ENCODE measurements at regions not wholly inside any gene's neighbourhood (a gene's known extent, or its start where the extent isn't known, plus 50 kb on each side); places are given as distances from the start of the nearest gene placed in this dataset.

- ATAC-seq (no peak), DNase-seq (no peak)
- H3K4me1 ChIP-seq, result no peaks in the 10 kb centered on the region
- intact Hi-C loops (cut with DNase I), result no loop called here
- H3K27me3 ChIP-seq, result no peaks in the 10 kb centered on the region
- no peaks in the 10 kb centered on the region for H3K36me3 ChIP-seq
- 80 to 87% (median 85%) methylated on average over 5 of the region's 5 CpGs for WGBS, 4 donors
- TF ChIP-seq POLR2A (IDR thresholded peaks at IDR 0.05), result no peak
- no peak for TF ChIP-seq CTCF (IDR thresholded peaks at IDR 0.05)
- H3K9me3 ChIP-seq, result peaks cover 0 to 6% (median 0%) of the 10 kb centered on the region in 12 donors
- no peak overlapping the region for H3K4me3 ChIP-seq
- H3K27ac ChIP-seq, result no peak overlapping the region
Observed at GRCh38 chr21:20343186-20343585, 655.0 kb upstream of the NCAM2 start.

- Histone ChIP-seq H3K36me3 (no peaks in the 10 kb centered on the region), H3K27me3 (no peaks in the 10 kb centered on the region), H3K9me3 (peaks cover 0 to 8% (median 0%) of the 10 kb centered on the region in 12 donors), H3K4me3 (no peak overlapping the region), H3K4me1 (no peaks in the 10 kb centered on the region), H3K27ac (no peak overlapping the region)
- ATAC-seq (no peak), DNase-seq (no peak)
- no peak for TF ChIP-seq CTCF (IDR thresholded peaks at IDR 0.05)
- no peak for TF ChIP-seq POLR2A (IDR thresholded peaks at IDR 0.05)
- 59 to 70% (median 64%) methylated on average over 4 of the region's 4 CpGs for WGBS, 4 donors
- intact Hi-C loops (cut with DNase I), result no loop called here
Observed at GRCh38 chr21:20351138-20351537, 647.1 kb upstream of the NCAM2 start.

- Histone ChIP-seq H3K9me3 (peaks cover 0 to 3% (median 0%) of the 10 kb centered on the region in 12 donors), H3K27ac (no peak overlapping the region), H3K4me1 (no peaks in the 10 kb centered on the region), H3K36me3 (no peaks in the 10 kb centered on the region), H3K4me3 (no peak overlapping the region), H3K27me3 (no peaks in the 10 kb centered on the region)
- intact Hi-C loops (cut with DNase I), result no loop called here
- ATAC-seq, result no peak
- no peak for TF ChIP-seq POLR2A (IDR thresholded peaks at IDR 0.05)
- WGBS, 4 donors, result 52 to 64% (median 55%) methylated on average over 2 of the region's 2 CpGs
- no peak for DNase-seq
Observed at GRCh38 chr21:20353351-20353750, 644.9 kb upstream of the NCAM2 start.

GRCh38 chr21:20373031-20373430 lies 625.2 kb upstream of the NCAM2 start:
- DNase-seq (no peak), ATAC-seq (no peak)
- H3K4me3 ChIP-seq, result no peak overlapping the region
- H3K27ac ChIP-seq, result no peak overlapping the region
- intact Hi-C loops (cut with DNase I), result no loop called here
- no peaks in the 10 kb centered on the region for H3K9me3 ChIP-seq
- no peaks in the 10 kb centered on the region for H3K4me1 ChIP-seq
- H3K36me3 ChIP-seq, result no peaks in the 10 kb centered on the region
- 31 to 44% (median 40%) methylated on average over 4 of the region's 4 CpGs for WGBS, 4 donors
- H3K27me3 ChIP-seq, result no peaks in the 10 kb centered on the region
- TF ChIP-seq POLR2A (IDR thresholded peaks at IDR 0.05), result no peak
- no peak for TF ChIP-seq CTCF (IDR thresholded peaks at IDR 0.05)

- Histone ChIP-seq H3K4me3 (no peak overlapping the region), H3K36me3 (no peaks in the 10 kb centered on the region), H3K27me3 (no peaks in the 10 kb centered on the region), H3K27ac (no peak overlapping the region), H3K9me3 (peaks cover 0 to 11% (median 0%) of the 10 kb centered on the region in 12 donors), H3K4me1 (no peaks in the 10 kb centered on the region)
- no peak for ATAC-seq
- TF ChIP-seq CTCF (IDR thresholded peaks at IDR 0.05) (no peak), POLR2A (IDR thresholded peaks at IDR 0.05) (no peak)
- 23 to 32% (median 30%) methylated on average over 1 of the region's 1 CpG for WGBS, 4 donors
- DNase-seq, result no peak
- intact Hi-C loops (cut with DNase I), result no loop called here
Observed at GRCh38 chr21:20377250-20377649, 621.0 kb upstream of the NCAM2 start.

Measured in heart left ventricle (tissue), 16 donors.